ENCODE measurements at regions not wholly inside any gene's neighbourhood (a gene's known extent, or its start where the extent isn't known, plus 50 kb on each side); places are given as distances from the start of the nearest gene placed in this dataset.
A peak's percentile ranks its signal among the peaks of the same experiment; 100 is the strongest.
"Not testable (repeated sequence)": the region's sequence is repeated elsewhere in the genome, so short reads cannot be mapped to it uniquely, and the experiment has no call there.

- peak; percentile 32 for DNase-seq
Observed at GRCh38 chr1:149635290-149635899, 51.7 kb downstream of the PPIAL4C start.

- DNase-seq, result peak; percentile 90
Observed at GRCh38 chr1:149636286-149637122, 52.9 kb downstream of the PPIAL4C start.

- not testable (repeated sequence) for DNase-seq
Observed at GRCh38 chr1:149638481-149638880, 54.8 kb downstream of the PPIAL4C start.

GRCh38 chr1:149638901-149639658, 55.4 kb downstream of the PPIAL4C start:
- not testable (repeated sequence) for DNase-seq

- DNase-seq, result not testable (repeated sequence)
Observed at GRCh38 chr1:149641179-149641578, 57.5 kb downstream of the PPIAL4C start.

DNA sequence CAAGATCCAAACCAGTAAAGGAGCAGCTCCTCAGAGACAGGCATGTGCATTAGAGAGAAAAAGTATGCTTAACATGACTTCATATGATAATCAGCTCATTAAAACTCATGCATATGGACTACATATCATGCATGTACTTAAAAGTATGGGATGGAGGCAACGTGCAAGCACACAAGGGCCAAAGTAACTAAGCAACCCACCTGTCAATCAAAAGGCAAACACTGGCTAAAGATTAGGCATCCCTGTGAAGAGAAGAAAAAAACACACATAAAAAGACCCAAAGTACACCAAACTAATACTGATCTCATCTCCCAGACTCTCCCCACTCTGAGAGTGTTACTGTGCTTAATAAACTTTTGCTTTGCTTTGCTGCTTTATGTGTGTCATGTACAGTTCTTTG, 61.2 kb downstream of the PPIAL4C start:
- not testable (repeated sequence) for DNase-seq

- DNase-seq, result peak; percentile 8
Observed at GRCh38 chr1:149646360-149647017, 62.8 kb downstream of the PPIAL4C start.

GRCh38 chr1:149647018-149647373, 63.3 kb downstream of the PPIAL4C start:
- DNase-seq, result peak; percentile 8

GRCh38 chr1:149657750-149658149, 74.1 kb downstream of the PPIAL4C start:
- DNase-seq, result not testable (repeated sequence)

DNA sequence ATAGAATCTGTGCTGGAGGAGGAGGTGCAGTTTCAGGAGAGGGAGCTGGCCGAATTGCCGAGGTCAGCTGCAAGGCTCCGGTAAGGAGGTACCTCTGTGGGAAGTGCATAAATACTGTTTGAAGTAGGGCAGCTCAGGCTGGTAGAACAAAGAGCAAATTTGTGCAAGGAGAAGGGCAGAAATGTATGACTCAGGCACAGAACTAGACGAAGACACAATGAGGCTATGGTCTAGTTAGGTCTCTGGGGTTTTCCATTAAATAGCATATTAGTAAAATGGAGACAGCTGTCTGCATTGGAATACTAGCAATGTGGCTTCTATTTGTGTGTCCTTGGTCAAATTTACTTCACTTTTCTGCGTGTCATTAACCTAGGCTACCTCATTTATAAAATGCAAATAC, 74.5 kb downstream of the PPIAL4C start:
- not testable (repeated sequence) for DNase-seq

- not testable (repeated sequence) for DNase-seq
Observed at GRCh38 chr1:149664624-149665023, 81.0 kb downstream of the PPIAL4C start.

DNA sequence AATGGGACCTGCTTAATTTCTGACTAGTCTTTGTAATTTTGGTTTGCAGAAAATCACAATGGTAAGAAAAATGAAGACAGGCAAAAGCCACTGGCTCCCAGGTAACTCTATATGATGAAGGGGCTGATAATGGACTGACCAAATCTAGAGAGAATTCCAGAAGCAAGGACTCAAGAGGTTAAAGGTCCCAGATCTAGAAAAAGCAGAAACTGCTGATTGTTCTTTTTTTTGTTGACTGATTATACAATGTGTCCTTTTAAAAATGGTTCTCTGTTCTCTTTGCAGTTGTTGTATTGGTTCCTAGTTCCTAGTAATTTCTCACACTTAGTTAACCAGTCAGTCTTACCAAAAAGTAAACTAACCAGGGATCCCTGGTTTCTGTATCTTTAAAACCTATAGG, 81.4 kb downstream of the PPIAL4C start:
- not testable (repeated sequence) for DNase-seq

DNA sequence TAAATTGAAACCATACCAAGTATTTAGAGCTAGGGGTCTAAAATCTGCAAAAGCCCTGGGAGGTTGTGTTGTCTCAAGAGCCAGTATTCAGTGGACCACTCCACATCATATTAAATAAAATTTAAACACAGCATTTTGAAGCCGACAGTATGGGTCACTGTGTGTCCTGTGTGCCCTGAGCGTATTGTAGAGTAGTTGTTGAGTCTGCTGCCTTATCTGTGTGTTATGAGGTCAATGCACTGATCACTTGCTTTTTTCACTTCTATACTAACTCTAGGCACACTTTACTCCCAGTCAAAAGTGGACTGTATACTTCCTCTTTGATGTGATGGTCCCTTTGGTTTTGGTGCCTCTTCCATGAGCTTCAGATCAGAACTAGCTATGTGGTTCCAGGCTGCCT, 81.9 kb downstream of the PPIAL4C start:
- DNase-seq, result not testable (repeated sequence)

DNA sequence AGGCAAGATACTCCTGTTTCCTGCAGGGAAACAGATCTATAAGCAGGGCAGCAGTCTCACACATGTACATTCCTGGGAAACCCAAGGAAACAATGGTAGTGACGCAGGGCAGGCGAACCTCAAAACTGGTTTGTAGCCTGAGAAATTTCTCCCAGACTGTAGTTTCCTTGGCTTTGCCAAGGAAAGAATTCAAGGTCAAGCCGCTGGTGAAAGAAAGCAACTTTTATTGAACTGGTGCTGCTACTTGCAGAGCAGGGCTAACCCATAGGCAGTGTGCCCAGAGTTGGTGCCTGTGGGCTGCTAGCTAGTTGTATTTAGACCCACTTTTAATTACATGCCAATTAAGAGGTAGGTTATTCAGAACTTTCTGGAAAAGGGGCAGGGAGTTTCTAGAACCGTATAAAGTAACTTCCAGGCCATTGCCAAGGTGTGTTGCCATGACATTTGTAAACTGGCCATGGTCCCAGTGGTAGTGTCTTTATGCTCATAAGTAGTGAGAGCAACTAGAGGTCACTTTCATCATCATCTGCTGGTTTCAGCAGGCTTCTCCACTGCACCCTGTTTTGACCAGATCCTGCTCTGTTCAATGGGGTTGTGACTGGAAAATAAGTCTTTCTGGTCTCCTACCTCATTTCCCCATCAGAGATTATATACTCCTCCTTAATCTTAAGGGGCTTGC, 89.7 kb downstream of the PPIAL4C start:
- DNase-seq, result not testable (repeated sequence)

GRCh38 chr1:149674921-149675320, 91.3 kb downstream of the PPIAL4C start:
- not testable (repeated sequence) for DNase-seq

DNA sequence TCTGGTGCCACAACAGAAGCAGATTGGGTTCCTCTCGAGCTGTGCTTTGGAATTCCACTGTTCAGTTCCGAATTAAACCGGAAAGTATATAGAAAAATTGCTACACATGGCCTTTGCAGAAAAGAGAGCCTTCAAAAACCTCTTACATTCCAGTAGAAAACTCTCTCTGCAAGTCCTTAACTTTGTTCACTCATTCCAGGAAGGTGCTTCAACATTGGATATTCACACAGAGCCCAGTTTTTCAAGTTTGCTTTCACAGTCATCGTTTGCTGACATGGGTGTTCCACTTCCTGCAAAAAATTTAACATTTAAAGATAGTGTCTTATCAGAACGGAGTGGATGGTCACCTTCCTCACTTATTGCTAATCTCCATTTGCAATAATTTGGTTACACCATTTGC, 93.7 kb downstream of the PPIAL4C start:
- DNase-seq, result not testable (repeated sequence)

GRCh38 chr1:149686593-149687238, 95.8 kb upstream of the FCGR1A start:
- DNase-seq, result not testable (repeated sequence)

- not testable (repeated sequence) for DNase-seq
Observed at GRCh38 chr1:149691399-149691798, 91.1 kb upstream of the FCGR1A start.

GRCh38 chr1:149692804-149693539, 89.5 kb upstream of the FCGR1A start:
- DNase-seq, result peak; percentile 2

DNA sequence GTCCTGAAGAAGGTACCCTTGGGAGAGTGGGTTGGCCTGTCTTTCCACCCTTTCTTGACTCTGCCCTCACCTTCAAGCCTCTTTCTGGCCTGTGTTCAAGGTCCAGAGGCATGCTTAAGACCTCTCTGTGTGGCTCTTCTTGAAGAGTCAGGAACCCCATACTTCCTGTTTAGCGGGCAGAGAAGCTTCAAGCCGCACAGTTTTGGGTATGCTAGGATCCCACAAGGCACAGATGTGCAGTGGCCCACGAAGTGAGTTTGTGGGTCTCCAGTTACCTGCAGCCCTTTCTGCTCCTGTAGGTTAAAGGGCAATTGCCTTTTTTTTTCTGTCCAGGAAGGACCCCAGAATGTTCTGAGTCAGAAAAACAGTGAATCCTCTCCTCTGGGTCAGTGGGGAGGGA, 87.4 kb upstream of the FCGR1A start:
- DNase-seq, result not testable (repeated sequence)

DNA sequence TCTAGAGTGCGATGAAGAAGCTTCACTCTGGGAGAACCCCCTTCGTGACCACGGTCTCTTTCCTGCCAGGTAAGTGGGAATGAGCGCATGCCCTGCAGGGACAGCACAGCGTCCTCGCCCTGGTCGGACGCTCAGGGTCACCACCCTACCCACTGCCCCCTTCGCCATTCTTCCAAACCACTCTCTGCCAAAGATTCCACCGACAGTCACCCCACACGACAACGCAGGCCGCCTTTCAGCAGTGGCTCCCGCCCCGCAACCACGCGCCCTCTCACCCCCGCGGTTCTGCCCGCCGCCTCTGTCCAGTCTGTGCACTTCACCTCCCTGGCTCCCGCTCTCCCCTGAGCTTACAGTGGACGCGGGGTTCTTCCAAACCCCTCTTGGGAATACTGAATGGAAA, 82.3 kb upstream of the FCGR1A start:
- DNase-seq, result not testable (repeated sequence)
